AG04449 (cell line): ENCODE measurements at regions not wholly inside any gene's neighbourhood (a gene's known extent, or its start where the extent isn't known, plus 50 kb on each side); places are given as distances from the start of the nearest gene placed in this dataset.

ENCODE experiments used
- CTCF ChIA-PET: fragments of 350-600 bp; formaldehyde crosslinking; extraction: SDS; loops from one replicate; lab custom pipeline; 2021; ENCODE audit warnings: antibody characterized with exemption; lab: Yijun Ruan, JAX
- POLR2A ChIA-PET: fragments of 400-600, 350-600 bp; formaldehyde crosslinking; extraction: SDS; loops from one replicate; lab custom pipeline; 2020; ENCODE audit warnings: antibody characterized with exemption, inconsistent platforms; lab: Yijun Ruan, JAX
- DNase-seq: peaks from one replicate; pipeline ENCODE4 v3.0.0-alpha.2; 2010; ENCODE audit warnings: low read depth, low spot score
- H3K4me3 ChIP-seq: 2 replicates; pipeline ENCODE4 v1.5.1; 2011; ENCODE audit warnings: low read depth, mild to moderate bottlenecking, control low read depth, low read length
- TF ChIP-seq, protein P1 (sequence below): IDR thresholded peaks from one replicate; pipeline ENCODE4 v1.5.1; 2011; ENCODE audit warnings: mild to moderate bottlenecking, moderate library complexity, low read length, control low read depth, inconsistent platforms; ENCODE audit not compliant: insufficient read depth; ENCODE audit errors: missing control alignments

GRCh38 chrX:94454606-94455005 lies 780.6 kb downstream of the FAM133A start:
- TF ChIP-seq, protein P1, sequence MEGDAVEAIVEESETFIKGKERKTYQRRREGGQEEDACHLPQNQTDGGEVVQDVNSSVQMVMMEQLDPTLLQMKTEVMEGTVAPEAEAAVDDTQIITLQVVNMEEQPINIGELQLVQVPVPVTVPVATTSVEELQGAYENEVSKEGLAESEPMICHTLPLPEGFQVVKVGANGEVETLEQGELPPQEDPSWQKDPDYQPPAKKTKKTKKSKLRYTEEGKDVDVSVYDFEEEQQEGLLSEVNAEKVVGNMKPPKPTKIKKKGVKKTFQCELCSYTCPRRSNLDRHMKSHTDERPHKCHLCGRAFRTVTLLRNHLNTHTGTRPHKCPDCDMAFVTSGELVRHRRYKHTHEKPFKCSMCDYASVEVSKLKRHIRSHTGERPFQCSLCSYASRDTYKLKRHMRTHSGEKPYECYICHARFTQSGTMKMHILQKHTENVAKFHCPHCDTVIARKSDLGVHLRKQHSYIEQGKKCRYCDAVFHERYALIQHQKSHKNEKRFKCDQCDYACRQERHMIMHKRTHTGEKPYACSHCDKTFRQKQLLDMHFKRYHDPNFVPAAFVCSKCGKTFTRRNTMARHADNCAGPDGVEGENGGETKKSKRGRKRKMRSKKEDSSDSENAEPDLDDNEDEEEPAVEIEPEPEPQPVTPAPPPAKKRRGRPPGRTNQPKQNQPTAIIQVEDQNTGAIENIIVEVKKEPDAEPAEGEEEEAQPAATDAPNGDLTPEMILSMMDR = no peak
- no peak overlapping the region for H3K4me3 ChIP-seq
- CTCF ChIA-PET = no interaction called here
- POLR2A ChIA-PET = no interaction called here
- DNase-seq = no peak

DNA sequence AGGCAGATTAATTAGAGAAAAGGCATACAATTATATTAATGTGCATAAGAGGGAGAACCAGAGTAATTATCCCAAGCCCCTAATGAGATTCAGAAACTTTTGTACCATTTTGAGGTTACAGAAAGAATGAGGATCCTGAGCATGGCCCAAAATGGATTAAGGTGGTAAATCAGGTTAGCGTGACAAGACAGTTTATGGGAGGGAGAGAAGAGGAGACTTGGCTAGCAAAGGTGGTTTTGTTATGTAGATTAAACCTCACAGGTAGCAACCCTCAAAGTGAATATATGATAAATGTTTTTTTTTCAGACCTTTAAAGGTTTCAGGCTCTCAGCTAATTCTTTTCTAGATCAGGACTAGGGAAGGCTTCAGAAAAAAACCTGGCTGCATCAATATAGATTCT lies 781.8 kb downstream of the FAM133A start:
- H3K4me3 ChIP-seq = no peak overlapping the region
- ChIA-PET POLR2A (no interaction called here), CTCF (no interaction called here)
- no peak for DNase-seq
- TF ChIP-seq, protein P1 = no peak

- TF ChIP-seq, protein P1 = no peak
- no peak overlapping the region for H3K4me3 ChIP-seq
- CTCF ChIA-PET = no interaction called here
- POLR2A ChIA-PET = no interaction called here
- DNase-seq = no peak
Measured at GRCh38 chrX:94492541-94492940, 818.5 kb downstream of the FAM133A start.

- TF ChIP-seq, protein P1 = no peak
- no peak for DNase-seq
- CTCF ChIA-PET = no interaction called here
- no peak overlapping the region for H3K4me3 ChIP-seq
- POLR2A ChIA-PET = no interaction called here
Measured at GRCh38 chrX:94493405-94493804, 819.4 kb downstream of the FAM133A start.

GRCh38 chrX:94511564-94511963 lies 837.6 kb downstream of the FAM133A start:
- ChIA-PET CTCF (no interaction called here), POLR2A (no interaction called here)
- no peak overlapping the region for H3K4me3 ChIP-seq
- DNase-seq = no peak
- TF ChIP-seq, protein P1 = no peak

GRCh38 chrX:94515009-94515408 lies 841.0 kb downstream of the FAM133A start:
- H3K4me3 ChIP-seq = no peak overlapping the region
- no peak for DNase-seq
- CTCF ChIA-PET = no interaction called here
- POLR2A ChIA-PET = no interaction called here
- TF ChIP-seq, protein P1 = no peak
